IMR-90 (cell line): ENCODE measurements at regions not wholly inside any gene's neighbourhood (a gene's known extent, or its start where the extent isn't known, plus 50 kb on each side); places are given as distances from the start of the nearest gene placed in this dataset.

Experiments used
- ATAC-seq: fragments of 200-7000 bp; cut with Tn5 transposase; 2 replicates; pipeline ENCODE4 v1.9.1; 2020; ENCODE audit warnings: low read depth, mild to moderate bottlenecking, moderate library complexity
- BruUV-seq: library from RNA; stranded (reverse); fragments of 400-500 nt; replicated peaks from 2 replicates; lab custom pipeline; 2021; lab: Mats Ljungman, UMichigan
- CTCF ChIA-PET: fragments of 300-600 bp; formaldehyde crosslinking; extraction: SDS; loops from one replicate; lab custom pipeline; 2021; ENCODE audit warnings: antibody characterized with exemption; lab: Yijun Ruan, JAX
- POLR2A ChIA-PET: fragments of 300-600 bp; sonication (Branson Sonifier 250); formaldehyde crosslinking; loops from one replicate; lab custom pipeline; 2022; ENCODE audit warnings: antibody characterized with exemption; ENCODE audit not compliant: unreplicated experiment; lab: Charles Lee
- DNase-seq: peaks from one replicate; pipeline ENCODE4 v3.0.0; 2013
- H2AFZ ChIP-seq: replicated peaks from 2 replicates; pipeline ENCODE3; 2013; ENCODE audit warnings: low read length, mild to moderate bottlenecking; ENCODE audit not compliant: poor library complexity
- H2AK5ac ChIP-seq: 2 replicates; pipeline ENCODE4 v1.6.1; 2013; ENCODE audit warnings: low read depth, low read length, inconsistent platforms
- H2AK9ac ChIP-seq: replicated peaks from 2 replicates; pipeline ENCODE3; 2013; ENCODE audit warnings: mild to moderate bottlenecking, low read depth, low read length, moderate library complexity; ENCODE audit not compliant: poor library complexity
- H2BK120ac ChIP-seq: 2 replicates; pipeline ENCODE4 v1.6.1; 2013; ENCODE audit warnings: low read depth, low read length, inconsistent platforms
- H2BK15ac ChIP-seq: 3 replicates; pipeline ENCODE4 v1.6.1; 2013; ENCODE audit warnings: low read depth, low read length, inconsistent platforms
- H2BK20ac ChIP-seq: 2 replicates; pipeline ENCODE4 v1.6.1; 2013; ENCODE audit warnings: low read depth, mild to moderate bottlenecking, inconsistent platforms, low read length, moderate library complexity
- H2BK5ac ChIP-seq: 2 replicates; pipeline ENCODE4 v1.6.1; 2013; ENCODE audit warnings: mild to moderate bottlenecking, low read depth, low read length, inconsistent platforms; ENCODE audit not compliant: poor library complexity, severe bottlenecking
- H3K14ac ChIP-seq: replicated peaks from 2 replicates; pipeline ENCODE4 v1.6.1; 2013; ENCODE audit warnings: low read depth, low read length, inconsistent platforms
- H3K18ac ChIP-seq: 2 replicates; pipeline ENCODE4 v1.6.1; 2013; ENCODE audit warnings: low read depth, low read length, control low read depth
- H3K23ac ChIP-seq: 2 replicates; pipeline ENCODE4 v1.6.1; 2013; ENCODE audit warnings: low read depth, low read length, inconsistent platforms
- H3K27ac ChIP-seq: 2 replicates; pipeline ENCODE4 v1.5.1; 2013; ENCODE audit warnings: mild to moderate bottlenecking, control low read depth, low read length; ENCODE audit not compliant: insufficient read depth
- H3K27me3 ChIP-seq: 2 replicates; pipeline ENCODE4 v1.6.1; 2013; ENCODE audit warnings: low read length; ENCODE audit not compliant: control insufficient read depth, insufficient read depth
- H3K36me3 ChIP-seq: 2 replicates; pipeline ENCODE4 v1.6.1; 2013; ENCODE audit warnings: low read length, mixed read lengths; ENCODE audit not compliant: control insufficient read depth, insufficient read depth
- H3K4ac ChIP-seq: 2 replicates; pipeline ENCODE4 v1.6.1; 2013; ENCODE audit warnings: low read depth, low read length, inconsistent platforms
- H3K4me1 ChIP-seq: 2 replicates; pipeline ENCODE4 v1.6.1; 2013; ENCODE audit warnings: low read length, mixed read lengths; ENCODE audit not compliant: control insufficient read depth, insufficient read depth
- H3K4me2 ChIP-seq: 2 replicates; pipeline ENCODE4 v1.6.1; 2013; ENCODE audit warnings: low read depth, mild to moderate bottlenecking, control low read depth, low read length, moderate library complexity
- H3K4me3 ChIP-seq: 2 replicates; pipeline ENCODE4 v1.5.1; 2013; ENCODE audit warnings: low read depth, mild to moderate bottlenecking, control low read depth, low read length, moderate library complexity; ENCODE audit not compliant: insufficient read depth
- H3K56ac ChIP-seq: 2 replicates; pipeline ENCODE4 v1.6.1; 2013; ENCODE audit warnings: low read length, inconsistent platforms; ENCODE audit not compliant: insufficient read depth; ENCODE audit errors: extremely low read depth
- H3K79me1 ChIP-seq, 2 experiments: 2 replicates each; pipeline ENCODE4 v1.6.1; 2013; ENCODE audit warnings: low read length in 2 of 2, inconsistent platforms in 1 of 2, low read depth in 1 of 2
- H3K9ac ChIP-seq: 2 replicates; pipeline ENCODE4 v1.6.1; 2013; ENCODE audit warnings: low read depth, low read length, control low read depth
- H3K9me1 ChIP-seq: 2 replicates; pipeline ENCODE4 v1.6.1; 2013; ENCODE audit warnings: low read length, inconsistent platforms; ENCODE audit not compliant: insufficient read depth
- H3K9me3 ChIP-seq: 2 replicates; pipeline ENCODE4 v1.6.1; 2013; ENCODE audit warnings: low read length; ENCODE audit not compliant: control insufficient read depth, insufficient read depth
- H4K20me1 ChIP-seq: 2 replicates; pipeline ENCODE4 v1.6.1; 2013; ENCODE audit warnings: low read length, inconsistent platforms; ENCODE audit not compliant: insufficient read depth
- H4K5ac ChIP-seq: 2 replicates; pipeline ENCODE4 v1.6.1; 2013; ENCODE audit warnings: mild to moderate bottlenecking, low read depth, low read length, control low read depth
- H4K8ac ChIP-seq, 2 experiments: 2 replicates each; pipeline ENCODE4 v1.6.1; 2013; ENCODE audit warnings: low read depth in 2 of 2, low read length in 2 of 2, control low read depth in 1 of 2, inconsistent platforms in 1 of 2
- H4K91ac ChIP-seq: 2 replicates; pipeline ENCODE4 v1.6.1; 2013; ENCODE audit warnings: low read depth, low read length, inconsistent platforms; ENCODE audit not compliant: insufficient read depth
- BHLHE40 ChIP-seq: fragments of 150-350 bp; IDR thresholded peaks from 2 replicates; pipeline ENCODE4 v1.6.1; 2016; ENCODE audit warnings: mild to moderate bottlenecking, low read depth, low read length
- CEBPB ChIP-seq: IDR thresholded peaks from 2 replicates; pipeline ENCODE4 v1.6.1; 2012; ENCODE audit warnings: low read depth, low read length, improper control_type of control experiment
- CTCF ChIP-seq: conservative IDR thresholded peaks from 2 replicates; pipeline ENCODE4 v1.5.1; 2012; ENCODE audit warnings: mild to moderate bottlenecking, low read depth, low read length, improper control_type of control experiment
- ELK1 ChIP-seq: fragments of 150-350 bp; IDR thresholded peaks from 2 replicates; pipeline ENCODE4 v1.6.1; 2016; ENCODE audit warnings: low read depth, mild to moderate bottlenecking, low read length, moderate library complexity, borderline replicate concordance
- MAZ ChIP-seq: IDR thresholded peaks from 2 replicates; pipeline ENCODE4 v1.6.1; 2012; ENCODE audit warnings: low read depth, mild to moderate bottlenecking, low read length, improper control_type of control experiment, moderate library complexity, borderline replicate concordance
- MXI1 ChIP-seq: IDR thresholded peaks from 2 replicates; pipeline ENCODE4 v1.6.1; 2012; ENCODE audit warnings: low read depth, mild to moderate bottlenecking, low read length, moderate library complexity, borderline replicate concordance
- POLR2A ChIP-seq: IDR thresholded peaks from 2 replicates; pipeline ENCODE4 v1.6.1; 2012; ENCODE audit warnings: mild to moderate bottlenecking, low read depth, low read length
- RAD21 ChIP-seq: IDR thresholded peaks from 2 replicates; pipeline ENCODE4 v1.6.1; 2012; ENCODE audit warnings: low read length, improper control_type of control experiment
- SMC3 ChIP-seq: fragments of 150-350 bp; IDR thresholded peaks from 2 replicates; pipeline ENCODE4 v1.6.1; 2016; ENCODE audit warnings: low read depth, mild to moderate bottlenecking, antibody characterized with exemption, low read length, moderate library complexity
- USF2 ChIP-seq: fragments of 150-350 bp; IDR thresholded peaks from 2 replicates; pipeline ENCODE4 v1.6.1; 2017; ENCODE audit warnings: mild to moderate bottlenecking, antibody characterized with exemption, low read length, low read depth
- WGBS, 2 experiments: methylation state at CpG; one replicate each; pipeline versions ENCODE4 v1.1.5 to v1.1.7; 2013; ENCODE audit warnings: missing lambda C conversion rate in 2 of 2; ENCODE audit not compliant: insufficient read length in 1 of 2; ENCODE audit errors: extremely low coverage in 2 of 2; 5-methylcytosine and 5-hydroxymethylcytosine counted together
- dilution Hi-C: fragments of 300-500 bp; cut with HindIII; formaldehyde crosslinking; loops from one replicate; pipeline ENCODE4 v1.14.3; 2018; ENCODE audit warnings: low sequenced_read_pairs; ENCODE audit not compliant: unreplicated experiment
- in situ Hi-C: fragments of 300-500 bp; cut with MboI; formaldehyde crosslinking; loops from 3 replicates; pipeline ENCODE4 v1.14.3; 2019; ENCODE audit warnings: low sequenced_read_pairs, inconsistent platforms, mixed read lengths
- intact Hi-C: fragments of 100-400 bp; cut with micrococcal nuclease; formaldehyde crosslinking; loops from 2 replicates; pipeline ENCODE4 v1.10.0; 2022

GRCh38 chr20:40073535-40074111 lies 615.4 kb downstream of the MAFB start:
- 0% methylated on average over 1 of the region's 4 CpGs; no CpG with 5 or more reads in 1 of the 2 experiments for WGBS, 2 experiments
- ChIA-PET POLR2A (no interaction called here), CTCF (interaction anchor here (0.6 kb wide), 1 partner anchor 105 kb away, joined by 5 read pairs; no protein-coding TSS in a partner anchor)

More at GRCh38 chr20:40073535-40074111, 615.4 kb downstream of the MAFB start:
- no peak overlapping the region for H2BK120ac ChIP-seq
- H4K91ac ChIP-seq: no peak overlapping the region
- H3K4me3 ChIP-seq: no peak overlapping the region
- no peak overlapping the region for H2AK5ac ChIP-seq
- H3K9ac ChIP-seq: no peak overlapping the region
- no peak for TF ChIP-seq POLR2A
- TF ChIP-seq CTCF: no peak
- no peak for TF ChIP-seq RAD21
- no peak for TF ChIP-seq CEBPB
- no peak for TF ChIP-seq MXI1
- no peak for TF ChIP-seq SMC3
- TF ChIP-seq ELK1: no peak
- no peak for TF ChIP-seq MAZ
- TF ChIP-seq BHLHE40: no peak
- no peak for TF ChIP-seq USF2
- no peak overlapping the region for H4K8ac ChIP-seq
- intact Hi-C loops: no loop called here
- no peaks in the 10 kb centered on the region for H4K20me1 ChIP-seq
- no peak overlapping the region for H3K18ac ChIP-seq
- H3K14ac ChIP-seq: no peak overlapping the region
- DNase-seq: no peak
- H3K79me1 ChIP-seq: no peaks in the 10 kb centered on the region
- no peak overlapping the region for H3K4me2 ChIP-seq
- H3K27me3 ChIP-seq: no peaks in the 10 kb centered on the region
- no peak for ATAC-seq
- no peak overlapping the region for H3K56ac ChIP-seq
- in situ Hi-C loops: no loop called here
- no peak overlapping the region for H4K5ac ChIP-seq
- no TSS peak for BruUV-seq
- no peaks in the 10 kb centered on the region for H3K36me3 ChIP-seq
- no peak overlapping the region for H2AK9ac ChIP-seq
- H3K23ac ChIP-seq: no peak overlapping the region
- H2BK5ac ChIP-seq: no peak overlapping the region
- no peak overlapping the region for H3K4ac ChIP-seq
- H3K27ac ChIP-seq: no peak overlapping the region
- H2BK15ac ChIP-seq: no peak overlapping the region
- H2BK20ac ChIP-seq: no peak overlapping the region
- no peaks in the 10 kb centered on the region for H3K4me1 ChIP-seq
- H3K9me1 ChIP-seq: no peaks in the 10 kb centered on the region
- no peaks in the 10 kb centered on the region for H3K9me3 ChIP-seq
- dilution Hi-C loops: no loop called here
- H2AFZ ChIP-seq: no peak overlapping the region
